ENCODE measurements at regions not wholly inside any gene's neighbourhood (a gene's known extent, or its start where the extent isn't known, plus 50 kb on each side); places are given as distances from the start of the nearest gene placed in this dataset.

- TF ChIP-seq CTCF (IDR thresholded peaks at IDR 0.05) (no peak), EZH2 (IDR thresholded peaks at IDR 0.05) (no peak), EZH2phosphoT487 (IDR thresholded peaks at IDR 0.05) (no peak)
These were observed 946.3 kb upstream of the PCDH9 start for GRCh38 chr13:68176475-68176874.

Data from neural progenitor cell (in vitro differentiated cells).